Loucy (cell line): ENCODE measurements at regions not wholly inside any gene's neighbourhood (a gene's known extent, or its start where the extent isn't known, plus 50 kb on each side); places are given as distances from the start of the nearest gene placed in this dataset.

ENCODE experiments used
- CTCF ChIP-seq: fragments of 200-600 bp; sonication (generic); conservative IDR thresholded peaks from 2 replicates; pipeline ENCODE4 v1.5.1; 2014; ENCODE audit warnings: mild to moderate bottlenecking, antibody characterized with exemption, low read length
- EZH2phosphoT487 ChIP-seq: fragments of 200-600 bp; IDR thresholded peaks from 2 replicates; pipeline ENCODE4 v1.6.1; 2018; ENCODE audit warnings: antibody characterized with exemption, mild to moderate bottlenecking, moderate library complexity, borderline replicate concordance

GRCh38 chr11:45021001-45021400, 70.3 kb upstream of the TP53I11 start:
- TF ChIP-seq CTCF, result no peak
- no peak for TF ChIP-seq EZH2phosphoT487
